ENCODE measurements at regions not wholly inside any gene's neighbourhood (a gene's known extent, or its start where the extent isn't known, plus 50 kb on each side); places are given as distances from the start of the nearest gene placed in this dataset.

DNA sequence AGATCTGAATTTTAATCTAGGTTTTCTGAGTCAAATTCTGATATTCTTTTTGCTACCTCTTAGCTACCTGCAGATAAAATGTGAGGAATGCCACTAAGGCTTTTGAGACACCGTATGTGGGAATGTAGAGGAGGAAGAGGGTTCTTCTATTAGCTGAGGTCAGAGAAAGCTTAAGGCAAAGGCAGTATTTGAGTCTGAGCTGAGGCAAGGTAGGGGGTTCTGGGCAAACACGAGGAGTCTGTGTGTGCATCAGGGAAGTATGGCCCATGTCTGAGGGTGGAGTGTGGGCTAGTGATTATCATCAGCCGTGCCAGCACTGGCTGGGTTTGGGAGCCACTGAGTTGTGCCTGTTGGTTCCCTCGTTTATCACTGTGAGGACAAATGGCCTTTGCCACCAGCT is 181.1 kb downstream of the SOX2 start (continued):
- TF ChIP-seq EZH2phosphoT487 (IDR thresholded peaks at IDR 0.05; ENCODE audit: borderline replicate concordance, low read depth) (no peak), TCF12 (IDR thresholded peaks at IDR 0.05) (no peak), RXRA (IDR thresholded peaks at IDR 0.05; ENCODE audit: borderline replicate concordance, low read depth) (no peak), JUND (IDR thresholded peaks at IDR 0.05) (no peak)

DNA sequence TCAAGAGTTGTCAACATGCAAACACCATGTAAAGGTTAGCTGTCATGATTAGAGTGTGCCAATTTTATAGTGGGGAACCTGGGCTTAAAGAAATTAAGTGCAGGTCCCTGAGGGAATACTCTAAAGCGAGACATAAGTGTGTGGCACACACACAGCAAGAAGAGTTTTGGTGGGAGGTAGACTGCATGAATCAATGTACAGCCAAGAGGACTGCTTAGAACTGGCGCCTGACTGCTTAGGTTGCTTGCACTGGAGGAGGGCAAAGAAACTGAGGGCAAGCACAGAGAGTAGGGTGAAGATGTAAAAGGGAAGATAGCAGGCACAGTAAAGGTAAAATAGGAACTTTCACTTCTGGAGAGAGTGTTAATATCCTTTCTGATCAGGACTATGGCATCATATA is 184.9 kb downstream of the SOX2 start:
- Histone ChIP-seq H2AFZ (ENCODE audit: low read depth) (no peak overlapping the region), H4K20me1 (ENCODE audit: insufficient read depth) (no peaks in the 10 kb centered on the region), H3K36me3 (replicated peaks in 1 of 2; ENCODE audit: control insufficient read depth in 1 of 2, insufficient read depth in 2 of 2, low read length in 1 of 2) (no peaks in the 10 kb centered on the region), H3K4me2 (no peak overlapping the region), H3K27me3 (ENCODE audit: insufficient read depth) (no peaks in the 10 kb centered on the region), H3K79me2 (ENCODE audit: insufficient read depth) (no peaks in the 10 kb centered on the region), H3F3A (replicated peaks; ENCODE audit: insufficient read depth) (no peaks in the 10 kb centered on the region), H3K9me3 (no peaks in the 10 kb centered on the region), H3K9ac (no peak overlapping the region), H3K27ac (ENCODE audit: low read depth in 2 of 2, low read length in 1 of 2) (no peak overlapping the region), H3K4me1 (ENCODE audit: control insufficient read depth in 1 of 2, insufficient read depth in 2 of 2, low read depth in 1 of 2, low read length in 1 of 2) (no peaks in the 10 kb centered on the region), H3K9me2 (no peaks in the 10 kb centered on the region), H3K4me3 (ENCODE audit: low read depth in 2 of 2, low read length in 1 of 2) (no peak overlapping the region)
- POLR2A ChIA-PET: no interaction called here
- CTCF ChIA-PET: no interaction called here
- DNase-seq: no peak
- 80% methylated on average over 2 of the region's 2 CpGs for WGBS (ENCODE audit: low lambda C conversion rate)
- TF ChIP-seq SMC3 (IDR thresholded peaks at IDR 0.05; ENCODE audit: low read depth, low read length) (no peak), FOXJ3 (CRISPR knock-in tag; IDR thresholded peaks at IDR 0.05) (no peak), EP300 (IDR thresholded peaks at IDR 0.05; ENCODE audit: borderline replicate concordance in 1 of 2, low read depth in 1 of 2, low read length in 1 of 2) (no peak), RFX5 (IDR thresholded peaks at IDR 0.05; ENCODE audit: low read length) (no peak), EZH2phosphoT487 (IDR thresholded peaks at IDR 0.05; ENCODE audit: borderline replicate concordance, low read depth) (no peak), TCF12 (IDR thresholded peaks at IDR 0.05) (no peak), RXRA (IDR thresholded peaks at IDR 0.05; ENCODE audit: borderline replicate concordance, low read depth) (no peak), YY1 (IDR thresholded peaks at IDR 0.05; ENCODE audit: low read depth) (no peak), MEF2A (IDR thresholded peaks at IDR 0.05; ENCODE audit: borderline replicate concordance, low read depth) (no peak), FOSL2 (IDR thresholded peaks at IDR 0.05; ENCODE audit: borderline replicate concordance, low read depth) (no peak), POLR2AphosphoS5 (IDR thresholded peaks at IDR 0.05; ENCODE audit: low read depth, low read length) (no peak)
- TF ChIP-seq, protein P1, sequence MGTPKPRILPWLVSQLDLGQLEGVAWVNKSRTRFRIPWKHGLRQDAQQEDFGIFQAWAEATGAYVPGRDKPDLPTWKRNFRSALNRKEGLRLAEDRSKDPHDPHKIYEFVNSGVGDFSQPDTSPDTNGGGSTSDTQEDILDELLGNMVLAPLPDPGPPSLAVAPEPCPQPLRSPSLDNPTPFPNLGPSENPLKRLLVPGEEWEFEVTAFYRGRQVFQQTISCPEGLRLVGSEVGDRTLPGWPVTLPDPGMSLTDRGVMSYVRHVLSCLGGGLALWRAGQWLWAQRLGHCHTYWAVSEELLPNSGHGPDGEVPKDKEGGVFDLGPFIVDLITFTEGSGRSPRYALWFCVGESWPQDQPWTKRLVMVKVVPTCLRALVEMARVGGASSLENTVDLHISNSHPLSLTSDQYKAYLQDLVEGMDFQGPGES (IDR thresholded peaks at IDR 0.05; ENCODE audit: low read depth, low read length): no peak
- TF ChIP-seq, protein P2, sequence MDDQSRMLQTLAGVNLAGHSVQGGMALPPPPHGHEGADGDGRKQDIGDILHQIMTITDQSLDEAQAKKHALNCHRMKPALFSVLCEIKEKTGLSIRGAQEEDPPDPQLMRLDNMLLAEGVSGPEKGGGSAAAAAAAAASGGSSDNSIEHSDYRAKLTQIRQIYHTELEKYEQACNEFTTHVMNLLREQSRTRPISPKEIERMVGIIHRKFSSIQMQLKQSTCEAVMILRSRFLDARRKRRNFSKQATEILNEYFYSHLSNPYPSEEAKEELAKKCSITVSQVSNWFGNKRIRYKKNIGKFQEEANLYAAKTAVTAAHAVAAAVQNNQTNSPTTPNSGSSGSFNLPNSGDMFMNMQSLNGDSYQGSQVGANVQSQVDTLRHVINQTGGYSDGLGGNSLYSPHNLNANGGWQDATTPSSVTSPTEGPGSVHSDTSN (IDR thresholded peaks at IDR 0.05): no peak
- TF ChIP-seq, protein P3, sequence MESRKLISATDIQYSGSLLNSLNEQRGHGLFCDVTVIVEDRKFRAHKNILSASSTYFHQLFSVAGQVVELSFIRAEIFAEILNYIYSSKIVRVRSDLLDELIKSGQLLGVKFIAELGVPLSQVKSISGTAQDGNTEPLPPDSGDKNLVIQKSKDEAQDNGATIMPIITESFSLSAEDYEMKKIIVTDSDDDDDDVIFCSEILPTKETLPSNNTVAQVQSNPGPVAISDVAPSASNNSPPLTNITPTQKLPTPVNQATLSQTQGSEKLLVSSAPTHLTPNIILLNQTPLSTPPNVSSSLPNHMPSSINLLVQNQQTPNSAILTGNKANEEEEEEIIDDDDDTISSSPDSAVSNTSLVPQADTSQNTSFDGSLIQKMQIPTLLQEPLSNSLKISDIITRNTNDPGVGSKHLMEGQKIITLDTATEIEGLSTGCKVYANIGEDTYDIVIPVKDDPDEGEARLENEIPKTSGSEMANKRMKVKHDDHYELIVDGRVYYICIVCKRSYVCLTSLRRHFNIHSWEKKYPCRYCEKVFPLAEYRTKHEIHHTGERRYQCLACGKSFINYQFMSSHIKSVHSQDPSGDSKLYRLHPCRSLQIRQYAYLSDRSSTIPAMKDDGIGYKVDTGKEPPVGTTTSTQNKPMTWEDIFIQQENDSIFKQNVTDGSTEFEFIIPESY (IDR thresholded peaks at IDR 0.05; ENCODE audit: borderline replicate concordance, low read depth): no peak

Measured in SK-N-SH (cell line).